Stimulated activated CD8-positive, alpha-beta memory T cell treated with anti-CD3 and anti-CD28 coated beads, Interleukin-4, amount 100 ng/mL, for 24 hours (primary cell): ENCODE measurements at regions not wholly inside any gene's neighbourhood (a gene's known extent, or its start where the extent isn't known, plus 50 kb on each side); places are given as distances from the start of the nearest gene placed in this dataset.
A peak's percentile ranks its signal among the peaks of the same experiment; 100 is the strongest.

Source experiments
- DNase-seq: peaks from one replicate; pipeline ENCODE4 v3.0.0-alpha.2; 2020; ENCODE audit warnings: low read depth

DNA sequence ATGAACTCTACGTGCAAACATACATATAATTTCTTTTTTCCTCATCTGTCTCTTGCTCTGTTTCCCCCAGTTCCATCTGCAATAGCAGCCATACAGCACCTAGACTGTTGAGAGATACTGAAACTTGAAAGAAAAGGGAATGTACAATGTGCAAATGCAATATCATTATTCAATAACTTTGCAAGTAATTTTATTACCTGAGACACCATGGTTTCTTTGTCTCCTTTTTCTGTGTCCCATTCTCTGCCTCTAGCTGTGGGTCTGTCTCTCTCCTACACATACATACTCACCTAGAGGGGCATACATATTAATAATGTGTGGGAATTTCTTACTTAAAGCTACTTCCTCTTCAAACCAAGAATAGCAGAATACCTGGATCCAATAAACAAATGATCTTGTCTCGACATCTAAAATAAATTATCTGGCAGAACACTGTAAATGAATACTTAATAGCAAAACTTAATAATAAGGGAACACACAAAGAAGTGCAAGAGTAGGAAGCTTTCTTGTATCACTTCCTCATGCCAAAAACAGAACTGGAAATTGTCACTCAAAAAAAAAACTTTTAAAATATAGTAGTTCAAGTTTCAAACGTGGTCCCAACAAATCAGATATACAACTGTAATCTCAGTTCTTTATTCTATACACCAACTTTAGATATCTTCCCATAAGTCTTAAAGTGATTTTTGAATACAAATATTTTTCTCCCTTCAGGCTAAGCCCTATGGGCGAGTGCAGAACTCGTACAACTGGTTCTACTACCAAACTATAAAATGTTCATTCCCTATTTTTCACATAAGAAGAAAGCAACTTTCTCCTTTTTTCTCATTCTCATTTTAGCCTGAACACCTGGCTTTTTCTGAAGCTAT is 194.6 kb downstream of the NRIP1 start:
- DNase-seq, result no peak

DNA sequence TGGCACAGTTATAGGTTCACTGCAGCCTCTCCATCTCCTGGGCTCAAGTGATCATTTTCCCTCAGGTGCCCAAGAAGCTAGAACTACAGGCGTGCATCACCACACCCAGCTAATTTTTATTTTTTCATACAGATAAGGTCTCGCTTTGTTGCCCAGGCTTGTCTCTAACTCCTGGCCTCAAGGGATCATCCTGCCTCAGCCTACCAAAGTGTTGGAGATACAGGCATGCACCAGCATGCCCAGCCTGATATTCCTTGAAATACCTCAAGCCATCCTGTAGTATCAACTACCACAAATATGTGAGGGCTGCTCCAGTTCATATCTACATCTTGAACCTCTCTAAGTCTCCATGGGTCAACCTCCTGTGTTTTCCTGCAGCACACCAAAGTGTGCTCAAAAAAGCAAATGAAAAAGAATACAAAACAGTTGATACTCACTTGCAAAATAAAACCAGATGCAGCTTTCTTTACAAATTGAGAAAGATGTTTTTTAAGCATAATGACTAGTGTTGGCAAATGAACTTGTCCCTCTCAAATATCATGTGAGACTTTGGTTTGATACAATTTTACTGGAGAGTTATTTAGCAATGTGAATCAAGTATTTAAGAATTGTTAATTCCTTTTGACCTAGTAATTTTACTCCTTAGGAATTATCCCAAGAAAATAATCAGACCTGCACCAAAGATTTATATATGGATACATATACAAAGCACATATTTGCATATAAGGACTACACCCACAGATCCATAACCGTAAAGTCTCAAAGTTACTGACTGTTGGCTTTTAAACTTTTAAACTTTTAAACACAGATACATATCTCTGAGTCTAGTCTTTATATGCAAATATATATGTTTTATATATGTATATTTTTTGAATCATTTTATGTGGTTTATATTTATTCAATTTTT is 197.7 kb downstream of the NRIP1 start:
- no peak for DNase-seq

GRCh38 chr21:14864211-14865021 is 200.4 kb downstream of the NRIP1 start:
- peak; percentile 12 for DNase-seq

- DNase-seq, result no peak
Observed at GRCh38 chr21:14863745-14864210, 201.0 kb downstream of the NRIP1 start.

GRCh38 chr21:14862794-14863720 is 201.7 kb downstream of the NRIP1 start:
- no peak for DNase-seq

- DNase-seq, result no peak
Observed at GRCh38 chr21:14858311-14858710, 206.5 kb downstream of the NRIP1 start.

DNA sequence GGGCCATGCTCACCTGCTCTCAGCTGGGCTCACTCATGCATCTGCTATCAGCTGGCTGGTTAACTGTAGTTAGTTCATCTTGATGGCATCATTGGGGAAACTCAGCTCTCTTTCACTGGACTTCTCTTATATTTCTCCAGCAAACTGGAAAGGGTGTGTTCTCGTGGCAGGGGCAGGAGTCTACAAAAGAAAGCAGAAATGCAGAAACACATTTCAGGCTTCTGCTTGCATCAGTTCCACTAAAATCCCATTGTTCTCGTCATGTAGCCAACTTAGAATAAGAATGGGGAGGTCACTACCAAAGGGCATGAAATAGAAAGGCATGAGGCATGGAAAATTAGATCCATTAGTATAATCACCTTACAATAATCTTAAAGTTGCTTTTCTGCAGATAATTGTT is 207.3 kb downstream of the NRIP1 start:
- no peak for DNase-seq

DNA sequence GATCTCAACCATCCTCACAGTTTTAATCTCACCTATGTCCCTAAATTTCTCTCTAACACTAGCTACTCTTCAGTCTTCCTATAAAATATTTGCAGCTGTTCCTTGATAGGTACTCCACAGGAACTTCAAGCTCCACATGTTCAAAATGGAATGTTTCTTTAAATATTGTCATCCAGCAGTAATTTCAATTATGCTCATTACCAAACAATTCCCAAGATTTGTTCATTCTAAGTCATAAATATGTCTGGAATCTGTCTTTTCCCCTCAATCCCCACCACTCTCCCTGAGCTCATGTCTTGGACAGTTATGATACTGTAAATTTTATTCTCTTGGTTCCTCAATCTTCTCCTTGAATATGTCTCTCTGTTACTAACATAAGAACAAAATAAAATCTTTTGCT is 214.4 kb downstream of the NRIP1 start:
- no peak for DNase-seq

- no peak for DNase-seq
Observed at GRCh38 chr21:14846621-14847020, 218.2 kb downstream of the NRIP1 start.

- no peak for DNase-seq
Observed at GRCh38 chr21:14844001-14844400, 220.8 kb downstream of the NRIP1 start.

GRCh38 chr21:14842601-14843000 is 222.2 kb downstream of the NRIP1 start:
- no peak for DNase-seq

DNA sequence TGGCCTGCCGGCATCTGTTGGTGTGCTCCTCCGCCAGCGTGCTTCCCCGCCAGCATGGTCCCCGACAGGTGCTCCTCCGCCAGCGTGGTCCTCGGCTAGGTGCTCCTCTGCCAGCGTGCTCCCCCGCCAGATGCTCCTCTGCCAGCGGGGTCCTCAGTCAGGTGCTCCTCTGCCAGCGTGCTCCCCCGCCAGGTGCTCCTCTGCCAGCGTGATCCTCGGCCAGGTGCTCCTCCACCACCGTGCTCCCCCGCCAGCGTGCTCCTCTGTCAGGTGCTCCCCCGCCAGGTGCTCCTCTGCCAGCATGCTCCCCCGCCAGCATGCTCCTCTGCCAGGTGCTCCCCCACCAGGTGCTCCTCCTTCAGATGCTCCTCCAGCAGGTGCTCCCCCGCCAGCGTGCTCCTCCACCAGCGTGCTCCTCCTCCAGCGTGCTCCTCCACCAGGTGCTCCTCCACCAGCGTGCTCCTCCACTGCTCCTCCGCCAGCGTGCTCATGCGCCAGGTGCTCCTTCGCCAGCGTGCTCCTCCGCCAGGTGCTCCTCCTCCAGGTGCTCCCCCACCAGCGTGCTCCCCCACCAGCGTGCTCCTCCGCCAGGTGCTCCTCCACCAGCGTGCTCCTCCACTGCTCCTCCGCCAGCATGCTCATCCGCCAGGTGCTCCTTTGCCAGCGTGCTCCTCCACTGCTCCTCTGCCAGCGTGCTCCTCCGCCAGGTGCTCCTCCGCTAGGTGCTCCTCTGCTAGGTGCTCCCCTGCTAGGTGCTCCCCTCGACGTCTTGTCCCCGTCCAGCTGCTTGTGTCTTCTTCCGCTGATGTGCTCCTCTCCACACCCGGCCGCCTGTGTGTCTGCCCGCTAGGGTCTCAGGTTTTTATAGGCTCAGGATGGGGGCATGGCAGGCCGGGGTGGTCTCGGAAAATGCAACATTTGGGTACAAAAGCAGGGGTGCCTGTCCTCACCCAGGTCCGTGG is 223.0 kb downstream of the NRIP1 start:
- DNase-seq, result no peak

- no peak for DNase-seq
Observed at GRCh38 chr21:14838400-14838799, 226.4 kb downstream of the NRIP1 start.

GRCh38 chr21:14836950-14837349 is 227.8 kb downstream of the NRIP1 start:
- no peak for DNase-seq

DNA sequence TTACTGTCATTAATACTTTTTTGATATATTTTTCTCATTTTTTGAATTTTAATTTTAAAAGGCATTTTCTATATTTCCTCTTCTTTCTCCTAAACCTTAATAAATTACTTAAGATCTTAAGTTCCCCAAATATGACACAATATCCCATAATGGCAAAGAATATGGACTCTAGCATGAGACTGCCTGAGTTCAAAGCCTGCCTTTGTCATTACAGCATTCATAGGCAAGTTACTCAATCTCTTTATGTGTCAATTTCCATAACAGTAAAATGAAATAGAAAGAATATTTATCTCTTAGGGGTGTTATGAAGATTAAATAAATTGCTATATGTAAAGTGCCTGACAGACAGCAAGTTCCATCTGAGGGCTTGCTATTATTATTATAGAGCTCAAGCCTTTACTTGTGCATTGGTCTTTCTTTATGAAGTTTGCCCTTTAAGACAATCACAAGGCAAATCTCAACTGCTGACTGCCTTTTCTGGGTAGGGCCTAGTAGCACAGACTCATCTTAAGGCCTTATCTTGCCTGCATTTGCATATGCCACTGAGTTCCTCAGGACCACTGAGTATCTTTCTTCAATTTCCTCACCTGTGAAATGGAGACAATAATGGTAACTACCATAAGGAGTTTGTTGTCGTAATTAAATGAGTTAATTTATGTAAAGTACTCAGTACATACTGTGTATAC is 231.0 kb downstream of the NRIP1 start:
- DNase-seq, result no peak

DNA sequence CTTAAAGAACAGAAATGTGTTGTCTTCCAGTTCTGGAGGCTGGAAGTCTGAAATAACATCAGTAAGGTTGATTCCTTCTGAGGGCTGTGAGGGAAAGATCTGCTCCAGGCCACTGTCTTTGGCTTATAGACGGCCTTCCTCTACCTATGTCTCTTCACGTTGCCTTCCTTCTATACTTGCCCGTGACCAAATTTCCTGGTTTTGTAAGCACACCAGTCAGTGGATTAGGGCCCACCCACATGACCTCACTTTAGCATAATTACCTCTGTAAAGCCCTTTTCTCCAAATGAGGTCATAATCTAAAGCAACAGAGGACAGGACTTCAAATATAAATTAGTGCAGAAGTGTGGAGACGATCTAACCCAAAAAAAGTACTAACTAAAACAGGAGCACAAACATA is 231.6 kb downstream of the NRIP1 start:
- DNase-seq, result no peak

GRCh38 chr21:14830307-14830706 is 234.5 kb downstream of the NRIP1 start:
- DNase-seq, result no peak

DNA sequence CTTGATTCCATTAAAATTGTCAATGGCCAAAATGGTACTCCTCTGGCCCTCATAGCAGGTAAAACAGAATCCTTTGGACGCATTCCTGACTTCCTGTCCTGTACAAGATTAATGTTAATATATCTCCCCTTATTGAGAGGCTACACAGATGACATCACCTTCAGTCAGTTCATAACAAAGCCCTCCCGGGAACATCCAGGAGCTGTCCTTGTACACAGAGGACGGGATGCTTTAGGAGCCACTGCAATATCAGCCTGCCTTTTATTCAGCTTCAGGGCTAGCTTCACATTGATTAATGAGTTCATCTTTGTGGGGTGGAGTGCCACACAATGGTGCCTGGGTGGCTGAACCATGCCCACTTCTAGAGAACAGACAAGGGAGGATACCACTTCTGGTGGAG is 235.1 kb downstream of the NRIP1 start:
- no peak for DNase-seq

- no peak for DNase-seq
Observed at GRCh38 chr21:14827468-14827867, 237.3 kb downstream of the NRIP1 start.
